Panc1 (cell line): ENCODE measurements at regions not wholly inside any gene's neighbourhood (a gene's known extent, or its start where the extent isn't known, plus 50 kb on each side); places are given as distances from the start of the nearest gene placed in this dataset.

Source experiments
- TCF7L2 ChIP-seq: IDR thresholded peaks from 2 replicates; pipeline ENCODE4 v1.6.1; 2011; ENCODE audit warnings: mild to moderate bottlenecking, low read depth, low read length, inconsistent platforms
- TF ChIP-seq, protein P1 (sequence below): fragments of 450-650 bp; IDR thresholded peaks from 2 replicates; pipeline ENCODE4 v1.5.1; 2017; ENCODE audit warnings: mild to moderate bottlenecking

DNA sequence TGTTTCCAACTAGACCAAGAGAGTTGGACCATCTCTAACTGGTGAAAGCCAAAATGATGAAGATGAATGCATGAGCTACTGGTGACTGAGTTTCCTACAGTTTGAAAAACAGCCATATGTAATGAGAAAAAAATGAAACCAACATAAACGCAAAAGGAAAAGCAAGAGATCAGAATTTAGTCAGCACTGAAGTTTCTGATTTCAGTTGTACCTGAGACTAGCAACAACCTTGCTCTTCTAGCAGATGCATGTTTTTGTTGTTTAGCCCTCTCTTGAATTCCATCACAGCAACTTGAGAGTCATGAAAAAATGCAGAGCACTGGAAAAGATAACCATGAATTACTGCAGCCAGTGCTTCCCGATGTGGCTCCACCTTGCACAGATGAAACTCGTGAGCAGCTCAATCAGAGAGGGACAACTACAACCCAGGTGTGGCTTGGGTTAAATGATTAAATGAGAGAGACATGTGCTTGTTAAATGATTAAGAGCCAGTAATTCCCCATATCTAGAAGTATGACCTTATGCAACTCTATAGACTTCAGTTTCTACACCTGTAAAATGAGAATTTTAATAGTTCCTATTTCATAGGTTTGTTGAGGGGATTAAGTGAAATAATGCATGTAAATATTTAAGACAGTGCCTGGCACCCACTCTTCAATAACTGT, 104.8 kb downstream of the ELOVL4 start:
- TF ChIP-seq, protein P1, sequence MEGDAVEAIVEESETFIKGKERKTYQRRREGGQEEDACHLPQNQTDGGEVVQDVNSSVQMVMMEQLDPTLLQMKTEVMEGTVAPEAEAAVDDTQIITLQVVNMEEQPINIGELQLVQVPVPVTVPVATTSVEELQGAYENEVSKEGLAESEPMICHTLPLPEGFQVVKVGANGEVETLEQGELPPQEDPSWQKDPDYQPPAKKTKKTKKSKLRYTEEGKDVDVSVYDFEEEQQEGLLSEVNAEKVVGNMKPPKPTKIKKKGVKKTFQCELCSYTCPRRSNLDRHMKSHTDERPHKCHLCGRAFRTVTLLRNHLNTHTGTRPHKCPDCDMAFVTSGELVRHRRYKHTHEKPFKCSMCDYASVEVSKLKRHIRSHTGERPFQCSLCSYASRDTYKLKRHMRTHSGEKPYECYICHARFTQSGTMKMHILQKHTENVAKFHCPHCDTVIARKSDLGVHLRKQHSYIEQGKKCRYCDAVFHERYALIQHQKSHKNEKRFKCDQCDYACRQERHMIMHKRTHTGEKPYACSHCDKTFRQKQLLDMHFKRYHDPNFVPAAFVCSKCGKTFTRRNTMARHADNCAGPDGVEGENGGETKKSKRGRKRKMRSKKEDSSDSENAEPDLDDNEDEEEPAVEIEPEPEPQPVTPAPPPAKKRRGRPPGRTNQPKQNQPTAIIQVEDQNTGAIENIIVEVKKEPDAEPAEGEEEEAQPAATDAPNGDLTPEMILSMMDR, result no peak
- no peak for TF ChIP-seq TCF7L2
